HUDEP-2 (cell line): ENCODE measurements at regions not wholly inside any gene's neighbourhood (a gene's known extent, or its start where the extent isn't known, plus 50 kb on each side); places are given as distances from the start of the nearest gene placed in this dataset.
"Not testable (repeated sequence)": the region's sequence is repeated elsewhere in the genome, so short reads cannot be mapped to it uniquely, and the experiment has no call there.

ENCODE experiments used
- DNase-seq, 76 experiments: peaks; one replicate each; lab custom pipeline; 2025; ENCODE audit not compliant: unreplicated experiment in 76 of 76; lab: John Stamatoyannopoulos, UW

GRCh38 chr16:62294213-62294972, 258.2 kb upstream of the CDH8 start:
- no peak for DNase-seq

GRCh38 chr16:62288990-62289629, 252.9 kb upstream of the CDH8 start:
- DNase-seq: no peak

GRCh38 chr16:62280506-62280905, 244.3 kb upstream of the CDH8 start:
- DNase-seq: no peak

- no peak for DNase-seq
Measured at GRCh38 chr16:62277942-62278341, 241.7 kb upstream of the CDH8 start.

- DNase-seq: no peak
Measured at GRCh38 chr16:62276637-62277036, 240.4 kb upstream of the CDH8 start.

- no peak for DNase-seq
Measured at GRCh38 chr16:62272035-62272434, 235.8 kb upstream of the CDH8 start.

- DNase-seq: no peak
Measured at GRCh38 chr16:62261760-62262159, 225.5 kb upstream of the CDH8 start.

GRCh38 chr16:62258931-62259435, 222.7 kb upstream of the CDH8 start:
- not testable (repeated sequence) for DNase-seq

GRCh38 chr16:62256406-62256805, 220.2 kb upstream of the CDH8 start:
- DNase-seq: peak in 1 of 76 experiments; percentile 5

GRCh38 chr16:62254847-62255246, 218.6 kb upstream of the CDH8 start:
- no peak for DNase-seq

GRCh38 chr16:62254372-62254771, 218.1 kb upstream of the CDH8 start:
- DNase-seq: no peak

- DNase-seq: no peak
Measured at GRCh38 chr16:62253966-62254365, 217.7 kb upstream of the CDH8 start.

GRCh38 chr16:62249069-62249468, 212.8 kb upstream of the CDH8 start:
- no peak for DNase-seq

- DNase-seq: peak in 3 of 76 experiments; percentile 2 to 3 (median 3)
Measured at GRCh38 chr16:62240722-62241121, 204.5 kb upstream of the CDH8 start.

GRCh38 chr16:62225675-62226074, 189.4 kb upstream of the CDH8 start:
- DNase-seq: peak in 59 of 76 experiments; percentile 1 to 83 (median 29)

GRCh38 chr16:62224646-62225209, 188.5 kb upstream of the CDH8 start:
- DNase-seq: no peak

GRCh38 chr16:62216837-62217236, 180.6 kb upstream of the CDH8 start:
- no peak for DNase-seq

GRCh38 chr16:62213763-62214162, 177.5 kb upstream of the CDH8 start:
- DNase-seq: peak in 5 of 76 experiments; percentile 2 to 48 (median 15)

- no peak for DNase-seq
Measured at GRCh38 chr16:62208934-62209333, 172.7 kb upstream of the CDH8 start.

- no peak for DNase-seq
Measured at GRCh38 chr16:62205459-62205858, 169.2 kb upstream of the CDH8 start.

GRCh38 chr16:62201911-62202310, 165.7 kb upstream of the CDH8 start:
- DNase-seq: no peak

- no peak for DNase-seq
Measured at GRCh38 chr16:62194828-62195227, 158.6 kb upstream of the CDH8 start.
